H54 (cell line): ENCODE measurements at regions not wholly inside any gene's neighbourhood (a gene's known extent, or its start where the extent isn't known, plus 50 kb on each side); places are given as distances from the start of the nearest gene placed in this dataset.

Source experiments
- DNase-seq: peaks from one replicate; pipeline ENCODE4 v3.0.0; 2011; ENCODE audit warnings: low spot score, mixed read lengths; ENCODE audit not compliant: insufficient read length
- FAIRE-seq: peaks from 3 replicates; lab custom pipeline; 2011; peaks lifted over from hg19 to GRCh38; lab: Jason Lieb, UNC
- POLR2A ChIP-seq: IDR thresholded peaks from 2 replicates; pipeline ENCODE4 v1.6.1; 2011; ENCODE audit warnings: low read depth, mild to moderate bottlenecking, low read length

DNA sequence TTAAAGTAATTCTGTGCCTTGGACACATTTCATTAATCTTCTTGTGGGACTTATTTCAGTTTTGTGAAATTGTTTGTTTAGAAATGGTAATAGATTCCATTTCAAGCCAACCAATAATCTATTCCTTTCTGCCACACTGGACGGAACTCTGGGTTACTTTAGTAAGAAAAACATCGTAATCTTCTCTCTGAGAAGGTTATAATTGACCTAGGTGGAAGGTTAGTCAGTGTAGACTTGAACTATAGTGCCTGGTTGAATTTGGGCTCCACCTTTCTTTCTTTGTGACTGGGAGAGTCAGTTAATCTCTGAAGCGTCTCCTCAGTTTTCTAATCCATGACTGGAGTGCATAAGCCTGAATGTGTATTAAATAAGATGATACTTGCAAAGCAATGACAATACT, 89.7 kb upstream of the PRLR start:
- no peak for TF ChIP-seq POLR2A
- no peak for FAIRE-seq
- no peak for DNase-seq

DNA sequence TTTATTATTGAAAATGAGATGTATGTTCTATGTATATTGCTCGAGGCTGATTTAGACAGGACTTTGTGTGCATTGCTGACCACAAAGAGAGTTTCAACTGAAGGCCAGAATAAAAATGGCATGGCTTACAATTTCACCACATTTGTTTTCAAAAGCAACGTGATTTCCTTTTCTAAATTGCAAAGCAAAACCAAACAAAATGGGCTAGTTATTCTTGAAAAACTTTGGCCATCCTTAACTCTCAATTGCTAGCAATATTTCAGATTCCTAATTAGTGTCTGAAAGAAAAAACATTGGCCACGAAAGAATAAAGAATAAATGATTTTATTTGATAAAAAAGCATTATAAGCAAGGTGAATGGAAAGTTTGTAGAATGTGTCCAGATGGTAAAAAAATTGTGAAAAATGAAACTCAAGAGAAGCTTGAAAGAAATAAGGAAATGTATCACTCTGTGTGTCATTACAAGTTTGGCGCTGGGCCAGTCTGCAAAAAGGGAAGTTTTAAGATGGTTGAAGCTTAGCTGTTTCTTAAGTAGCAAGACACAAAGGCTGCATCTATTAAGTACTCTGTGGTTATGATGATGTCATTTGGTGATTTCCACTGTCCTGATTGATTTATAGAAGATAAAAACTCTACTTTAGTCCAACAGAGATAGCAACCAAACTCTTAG, 89.2 kb upstream of the PRLR start:
- TF ChIP-seq POLR2A, result no peak
- FAIRE-seq, result no peak
- no peak for DNase-seq

DNA sequence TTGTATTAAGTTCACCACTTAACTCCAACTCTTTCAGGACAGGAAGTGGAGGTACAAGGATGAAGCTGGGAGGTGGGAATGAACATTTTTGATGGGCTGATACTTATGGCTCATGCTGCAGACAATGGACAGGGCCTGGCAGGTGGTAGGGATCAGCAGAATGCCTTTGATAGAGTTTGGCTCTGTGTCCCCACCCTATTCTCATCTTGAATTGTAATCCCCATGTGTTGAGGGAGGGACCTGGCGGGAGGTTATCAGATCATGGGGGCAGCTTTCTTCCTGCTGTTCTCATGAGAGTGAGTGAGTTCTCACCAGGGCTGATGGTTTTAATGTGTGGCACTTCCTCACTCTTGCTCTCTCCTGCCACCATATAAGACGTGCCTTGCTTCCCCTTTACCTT, 87.3 kb upstream of the PRLR start:
- DNase-seq (no peak), FAIRE-seq (no peak)
- TF ChIP-seq POLR2A, result no peak

DNA sequence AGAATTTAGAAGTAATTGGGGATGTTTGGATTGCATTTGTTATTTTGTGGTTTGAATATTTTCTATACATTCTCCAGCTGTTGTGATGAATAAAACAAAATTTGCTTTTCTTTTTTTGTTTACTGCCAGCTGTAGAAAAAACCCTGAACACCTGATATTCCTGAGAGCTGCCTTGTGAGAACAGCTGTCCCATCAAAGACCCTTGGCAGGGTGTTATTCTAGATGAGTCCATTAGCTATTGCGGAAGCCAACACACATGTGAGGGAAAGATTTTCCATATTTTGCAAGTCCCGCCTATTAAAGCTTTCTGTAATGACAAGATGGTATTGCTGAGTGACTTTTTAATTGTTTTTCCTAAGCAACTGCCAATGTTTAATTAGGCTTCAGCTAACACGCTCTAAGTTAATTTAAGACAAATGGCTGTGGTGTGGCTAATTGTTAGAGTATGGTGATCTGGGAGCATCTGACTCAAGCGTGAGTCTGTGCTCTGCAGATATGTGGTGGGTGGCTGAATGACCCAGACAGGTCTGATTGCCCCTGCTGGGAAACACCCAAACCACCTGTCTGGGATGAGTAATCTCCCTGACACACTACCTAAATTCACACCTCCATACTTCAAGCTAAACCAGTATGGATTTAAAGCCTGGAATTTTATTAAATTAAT, 86.5 kb upstream of the PRLR start:
- TF ChIP-seq POLR2A, result no peak
- FAIRE-seq (no peak), DNase-seq (no peak)

DNA sequence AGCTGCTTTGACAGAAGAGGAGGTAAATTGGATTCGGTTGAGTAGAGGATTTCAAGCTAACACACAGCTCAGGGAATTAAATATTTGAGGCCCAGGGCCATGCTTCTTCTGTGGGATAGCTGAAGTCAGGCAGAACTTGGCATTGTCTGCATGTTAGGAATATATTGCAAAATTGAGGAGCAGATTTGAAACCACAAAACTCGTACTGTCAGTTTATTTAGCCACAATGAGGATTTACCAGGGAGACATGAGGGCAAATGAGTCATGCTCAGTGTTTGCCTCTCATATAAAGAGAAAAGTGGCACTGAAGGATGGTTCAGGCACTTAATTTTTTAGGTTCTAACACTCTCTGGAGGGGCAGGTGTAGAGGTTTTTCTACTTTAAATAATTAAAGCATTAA, 83.0 kb upstream of the PRLR start:
- no peak for FAIRE-seq
- no peak for TF ChIP-seq POLR2A
- no peak for DNase-seq

DNA sequence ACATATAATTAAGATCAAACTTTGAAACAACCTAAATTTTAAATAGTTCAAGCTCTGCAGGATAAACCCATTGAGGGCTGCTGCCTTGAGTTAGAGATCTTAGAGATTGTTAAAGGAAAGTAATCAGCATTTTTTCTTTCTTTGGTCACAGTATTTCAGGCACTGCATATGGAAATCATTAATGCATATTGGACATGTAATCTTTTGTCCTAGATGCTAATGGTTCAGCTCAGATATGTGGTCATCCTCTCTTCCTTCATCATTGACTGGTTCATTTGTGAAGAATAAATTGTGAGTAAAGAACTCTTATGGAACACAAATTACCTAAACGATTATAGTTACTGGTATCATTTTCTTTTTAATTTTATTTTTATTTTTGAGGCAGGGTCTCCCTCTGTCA, 82.0 kb upstream of the PRLR start:
- DNase-seq, result no peak
- no peak for TF ChIP-seq POLR2A
- no peak for FAIRE-seq

DNA sequence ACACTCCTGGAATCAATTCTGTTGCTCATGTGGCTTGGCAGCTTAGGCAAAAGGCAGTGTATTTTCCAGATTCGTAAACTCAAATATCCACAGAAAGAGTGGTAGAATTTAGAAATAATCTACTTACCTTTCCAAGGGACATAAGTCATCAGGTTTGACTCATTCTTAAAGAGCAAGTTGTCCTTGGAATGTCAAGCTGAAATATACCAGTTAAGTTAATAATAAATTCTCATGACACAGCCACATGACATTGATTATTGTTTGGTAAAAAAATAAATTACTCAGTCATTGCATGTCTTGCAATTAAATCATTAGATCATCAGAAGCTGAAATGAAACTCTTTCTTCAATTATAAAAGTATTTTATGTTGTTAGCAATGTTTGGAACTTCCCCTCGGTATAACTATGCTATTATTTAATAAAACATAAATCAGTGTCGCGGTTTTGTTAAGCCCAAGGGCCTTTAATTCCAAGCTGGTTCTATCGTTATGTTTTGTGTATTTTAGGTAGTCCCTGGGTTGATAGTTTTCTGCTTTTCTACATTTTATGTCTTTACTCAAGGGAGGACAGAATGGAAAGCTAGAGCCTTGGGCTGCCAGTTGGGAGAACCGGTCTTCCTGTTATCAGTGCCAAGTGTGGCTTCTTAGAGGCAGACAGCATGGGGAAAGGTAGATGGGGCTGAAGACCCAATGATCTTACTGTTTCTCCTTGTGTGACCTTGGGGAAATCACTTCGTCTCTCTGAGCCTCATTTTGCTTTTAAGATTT, 79.3 kb upstream of the PRLR start:
- TF ChIP-seq POLR2A, result no peak
- DNase-seq (no peak), FAIRE-seq (no peak)

DNA sequence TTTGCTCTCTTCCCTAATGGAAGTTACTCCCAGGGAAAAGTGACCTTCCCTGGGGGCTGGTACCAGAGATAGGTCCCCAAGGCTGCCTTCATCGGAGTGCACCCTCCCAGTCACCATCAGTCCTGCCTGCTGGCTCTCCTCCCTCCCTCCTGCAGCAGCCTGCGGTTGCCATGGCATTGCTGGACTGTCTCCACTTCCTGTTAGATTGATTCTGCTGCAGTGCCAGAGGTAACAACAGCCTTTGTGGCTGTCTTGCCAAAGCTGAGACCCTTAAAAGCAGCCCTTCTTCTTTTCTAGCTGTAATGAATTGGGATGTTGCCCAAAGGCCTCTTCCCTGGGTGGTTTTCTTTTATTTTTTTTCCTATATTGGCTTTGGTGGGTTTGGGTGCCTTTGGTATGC, 78.1 kb upstream of the PRLR start:
- FAIRE-seq (no peak), DNase-seq (no peak)
- TF ChIP-seq POLR2A, result no peak

DNA sequence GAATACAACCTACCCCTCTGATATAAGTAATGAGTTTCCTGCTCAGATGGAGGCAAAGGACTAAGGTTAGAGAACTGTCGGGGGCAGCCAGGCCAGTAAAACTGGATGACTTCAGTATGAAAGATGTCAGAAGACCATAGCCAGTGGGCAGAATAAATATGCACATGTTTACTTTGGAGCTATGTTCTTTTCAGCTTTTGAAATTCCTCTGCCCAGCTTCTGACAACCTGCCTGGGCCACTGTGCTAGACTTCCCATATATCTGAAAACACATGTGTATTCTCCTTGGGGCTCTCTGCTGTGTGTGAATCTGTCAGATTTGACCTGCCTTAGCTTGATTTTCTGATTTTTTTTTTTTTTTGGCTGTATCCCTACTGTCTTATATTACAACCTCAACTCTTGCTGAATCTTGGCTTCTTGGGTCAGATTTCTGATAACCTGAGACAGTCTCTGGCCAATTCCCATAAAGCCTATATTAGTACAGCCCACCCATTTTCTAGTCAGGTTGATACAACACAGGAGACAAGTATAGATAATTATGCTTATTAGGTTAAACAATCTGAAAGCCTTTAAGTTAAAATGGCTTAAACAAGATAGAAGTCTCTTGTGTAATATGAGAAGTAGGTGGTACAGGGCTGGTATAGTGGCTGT, 76.6 kb upstream of the PRLR start:
- FAIRE-seq (no peak), DNase-seq (no peak)
- no peak for TF ChIP-seq POLR2A

DNA sequence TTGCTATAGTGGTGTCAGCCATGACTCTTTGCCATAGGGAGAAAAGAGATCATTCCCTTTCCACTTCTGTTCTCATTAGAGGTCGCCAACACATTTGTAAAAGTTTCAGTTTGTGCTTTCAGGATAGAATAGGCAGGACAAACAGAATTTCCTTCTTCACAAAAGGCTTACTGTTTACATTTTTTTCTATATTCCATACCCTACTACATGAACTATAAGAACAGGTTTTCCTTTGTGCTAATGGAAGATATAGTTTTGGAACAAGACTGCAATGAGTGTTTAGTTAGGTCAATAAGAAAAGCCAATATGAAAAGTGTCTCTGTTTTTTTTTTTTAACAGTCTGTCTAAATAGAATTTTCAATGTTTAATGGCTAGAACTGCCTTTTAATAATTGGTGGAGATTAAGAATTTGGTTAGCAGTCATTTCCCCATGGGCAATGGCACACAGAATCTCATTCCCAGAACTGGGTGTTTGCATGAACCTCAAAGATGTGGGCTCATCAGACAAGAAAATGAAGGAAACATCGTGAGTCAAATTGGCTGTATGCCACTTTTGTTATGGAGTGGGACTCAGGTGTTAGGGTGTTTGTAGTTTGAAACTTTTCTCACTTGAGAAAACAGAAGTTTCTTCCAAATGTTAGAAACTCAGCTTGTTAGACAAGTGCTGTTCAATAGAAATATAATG, 75.2 kb upstream of the PRLR start:
- DNase-seq, result no peak
- TF ChIP-seq POLR2A, result no peak
- FAIRE-seq, result no peak

DNA sequence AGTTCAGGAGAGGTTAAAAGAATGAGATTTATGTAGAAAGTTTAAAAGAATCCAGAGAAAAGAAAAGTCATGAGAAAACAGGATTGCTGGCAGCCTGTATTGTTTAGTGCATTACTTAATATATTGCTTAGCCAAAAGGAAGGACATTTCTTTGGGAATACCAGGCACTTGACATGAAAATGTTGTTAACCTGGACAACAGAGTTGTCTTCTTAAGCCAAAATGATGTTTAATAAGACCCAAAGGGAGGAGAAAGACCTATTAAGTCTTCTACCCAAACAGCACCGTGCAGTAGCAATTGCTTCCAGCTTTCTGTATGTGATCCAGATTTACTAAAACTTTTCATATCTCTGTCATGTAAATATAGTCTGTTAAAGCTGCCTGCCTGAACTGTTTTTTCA, 74.0 kb upstream of the PRLR start:
- no peak for TF ChIP-seq POLR2A
- DNase-seq (no peak), FAIRE-seq (no peak)

DNA sequence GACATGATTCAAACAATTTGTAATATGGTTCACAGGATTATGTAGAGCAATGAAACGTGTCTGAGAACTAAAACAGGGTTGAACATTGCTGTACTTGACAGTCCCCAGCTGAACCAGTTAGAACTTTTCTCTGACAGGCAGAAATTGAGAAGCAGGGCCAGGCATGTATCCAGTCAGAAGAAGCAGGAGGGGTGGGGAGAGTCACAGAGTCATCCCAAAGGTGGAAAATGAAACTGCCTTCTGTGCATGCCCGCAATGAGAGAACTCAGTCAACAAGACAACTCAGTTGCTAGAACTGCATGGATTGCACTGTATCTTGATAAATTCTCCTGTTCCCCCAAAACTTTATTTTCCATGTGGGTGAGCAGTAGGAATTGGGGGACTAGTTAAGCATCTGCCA, 72.9 kb upstream of the PRLR start:
- FAIRE-seq, result no peak

DNA sequence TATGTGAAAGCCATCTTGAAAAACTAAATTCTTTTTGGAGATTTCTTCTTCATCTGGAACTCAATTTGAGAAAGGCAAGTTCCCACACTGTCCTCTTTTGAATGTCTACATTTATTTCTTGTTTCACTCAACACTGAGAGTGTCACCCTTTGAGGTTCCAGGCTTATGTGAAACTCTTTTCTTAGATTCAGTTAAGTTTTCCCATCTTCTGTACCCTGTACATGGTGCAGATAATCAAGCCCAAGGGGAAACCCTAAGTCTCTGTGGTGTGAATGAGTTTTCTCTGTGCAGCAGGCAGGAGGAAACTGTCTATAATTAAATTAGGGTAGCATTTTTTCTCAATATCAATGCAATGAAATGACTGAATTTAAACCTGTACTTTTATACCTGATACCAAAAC, 72.3 kb upstream of the PRLR start:
- DNase-seq (no peak), FAIRE-seq (no peak)
- TF ChIP-seq POLR2A, result no peak

More for the DNA sequence above, 72.9 kb upstream of the PRLR start:
- TF ChIP-seq POLR2A, result no peak
- no peak for DNase-seq
